ENCODE measurements at regions not wholly inside any gene's neighbourhood (a gene's known extent, or its start where the extent isn't known, plus 50 kb on each side); places are given as distances from the start of the nearest gene placed in this dataset.
"Not testable (repeated sequence)": the region's sequence is repeated elsewhere in the genome, so short reads cannot be mapped to it uniquely, and the experiment has no call there.

DNA sequence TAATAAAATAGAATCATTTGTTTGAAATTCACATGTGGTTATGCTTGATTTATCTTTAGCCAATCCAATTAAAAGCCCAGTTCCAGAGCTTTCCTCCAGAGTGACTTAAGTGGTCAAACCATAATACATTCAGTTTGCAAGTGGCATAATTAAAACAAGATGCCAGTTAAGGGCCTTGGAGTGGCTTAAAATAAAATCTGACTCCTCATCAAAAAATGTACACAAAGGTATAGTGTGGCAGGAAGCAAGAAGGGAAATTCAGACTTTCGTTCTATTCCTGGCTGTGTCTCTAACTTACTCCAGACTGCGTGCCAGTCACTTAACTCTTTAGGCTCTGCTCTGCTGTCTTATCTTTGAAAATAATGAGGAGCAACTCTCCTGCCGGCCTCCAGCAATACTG is 215.9 kb upstream of the PRNP start:
- no peak for FAIRE-seq
- DNase-seq (ENCODE audit: insufficient read length, low spot score): no peak
- TF ChIP-seq POLR2A (IDR thresholded peaks at IDR 0.05; ENCODE audit: low read depth, low read length): no peak

DNA sequence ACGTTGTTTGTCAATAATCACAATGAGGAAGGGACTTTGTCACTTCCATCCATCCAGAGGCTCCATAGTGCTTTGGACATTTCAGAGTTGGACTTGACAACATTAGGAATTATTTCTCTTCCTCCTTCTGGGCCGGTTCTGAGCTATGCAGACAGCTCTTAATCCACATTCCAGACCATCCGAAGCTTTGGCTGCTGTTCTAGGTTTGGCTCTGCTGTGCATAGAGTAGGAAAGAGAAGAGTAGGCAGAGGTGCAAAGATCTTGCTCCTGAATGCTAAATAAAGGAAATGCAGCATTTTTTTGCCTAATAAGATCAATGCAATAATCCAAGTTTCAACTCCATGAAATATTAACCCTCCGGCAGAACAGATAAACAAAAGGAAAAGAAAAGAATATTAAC is 216.3 kb upstream of the PRNP start:
- FAIRE-seq (no peak), DNase-seq (ENCODE audit: insufficient read length, low spot score) (no peak)
- TF ChIP-seq POLR2A (IDR thresholded peaks at IDR 0.05; ENCODE audit: low read depth, low read length): no peak

DNA sequence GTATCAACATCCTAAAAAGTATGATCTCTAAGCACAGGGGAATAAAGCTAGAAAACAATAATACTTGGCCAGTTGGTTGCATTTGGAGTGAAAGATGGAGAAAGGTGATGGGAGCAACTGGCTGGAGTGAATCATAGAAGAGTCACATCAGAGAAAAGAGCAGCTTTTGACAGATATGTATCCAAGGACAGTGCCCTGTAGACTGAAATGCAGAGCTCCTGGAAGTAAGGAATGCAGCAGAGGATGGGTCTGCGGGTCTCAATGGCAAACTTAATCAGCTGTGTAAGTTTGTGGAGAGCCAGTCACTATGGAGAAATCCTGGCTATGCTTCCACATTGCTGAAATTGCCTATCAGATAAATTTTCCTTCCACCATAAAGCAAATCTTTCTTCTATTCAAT is 218.1 kb upstream of the PRNP start:
- FAIRE-seq (no peak), DNase-seq (ENCODE audit: insufficient read length, low spot score) (no peak)
- TF ChIP-seq POLR2A (IDR thresholded peaks at IDR 0.05; ENCODE audit: low read depth, low read length): no peak

DNA sequence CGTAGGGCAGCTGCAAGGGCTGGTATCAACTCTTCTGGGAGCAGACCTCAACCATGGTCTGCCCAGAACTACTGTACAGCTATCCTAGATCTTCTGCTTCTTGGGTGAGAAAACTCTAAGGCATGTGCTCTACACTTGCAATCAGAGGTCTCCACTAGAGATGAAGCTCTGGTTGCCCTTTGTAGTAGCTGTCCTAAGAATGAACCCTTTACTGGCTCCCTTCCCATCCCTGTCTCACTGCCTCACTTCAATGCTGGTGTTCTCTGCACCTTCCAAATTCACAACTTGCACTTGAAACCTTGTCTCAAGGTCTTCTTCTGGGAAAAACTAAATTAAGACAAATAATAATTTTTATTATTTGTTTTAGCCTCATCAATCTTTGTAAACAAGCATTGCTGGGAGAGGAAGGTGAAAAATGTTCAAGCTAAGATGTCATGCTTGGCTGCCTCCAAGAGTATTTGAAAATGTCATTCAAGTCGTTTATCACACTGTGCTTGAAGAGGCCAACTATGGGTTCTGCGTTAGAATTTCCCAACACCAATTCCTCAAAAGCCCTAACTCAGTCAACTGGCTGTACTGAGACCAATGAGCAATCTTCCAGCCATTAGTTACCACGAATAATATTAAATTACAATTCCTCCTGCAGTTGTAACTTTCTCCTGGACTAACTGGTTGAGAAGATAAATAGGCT is 216.9 kb upstream of the ADRA1D start:
- FAIRE-seq: no peak
- DNase-seq (ENCODE audit: insufficient read length, low spot score): no peak
- TF ChIP-seq POLR2A (IDR thresholded peaks at IDR 0.05; ENCODE audit: low read depth, low read length): no peak

DNA sequence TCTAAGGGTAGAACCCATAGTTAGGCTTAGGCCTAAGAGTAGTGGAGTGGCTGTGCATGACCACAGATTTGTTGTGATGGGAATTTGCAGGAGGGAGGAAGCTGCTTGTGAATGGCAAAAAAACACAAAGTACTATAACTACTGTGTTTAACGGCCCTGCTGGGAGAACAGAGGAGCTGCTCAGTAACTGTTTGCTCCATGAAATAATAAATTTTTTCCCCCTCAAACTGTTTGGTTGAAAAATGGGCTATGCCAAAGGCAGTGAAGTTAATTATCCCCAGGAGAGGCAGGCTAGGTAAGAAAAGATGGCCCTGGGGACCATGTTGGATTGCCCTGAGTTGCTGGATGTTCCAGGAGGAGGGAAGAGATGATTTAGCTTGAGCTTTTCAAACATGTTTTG is 216.1 kb upstream of the ADRA1D start:
- no peak for FAIRE-seq
- TF ChIP-seq POLR2A (IDR thresholded peaks at IDR 0.05; ENCODE audit: low read depth, low read length): no peak
- DNase-seq (ENCODE audit: insufficient read length, low spot score): no peak

DNA sequence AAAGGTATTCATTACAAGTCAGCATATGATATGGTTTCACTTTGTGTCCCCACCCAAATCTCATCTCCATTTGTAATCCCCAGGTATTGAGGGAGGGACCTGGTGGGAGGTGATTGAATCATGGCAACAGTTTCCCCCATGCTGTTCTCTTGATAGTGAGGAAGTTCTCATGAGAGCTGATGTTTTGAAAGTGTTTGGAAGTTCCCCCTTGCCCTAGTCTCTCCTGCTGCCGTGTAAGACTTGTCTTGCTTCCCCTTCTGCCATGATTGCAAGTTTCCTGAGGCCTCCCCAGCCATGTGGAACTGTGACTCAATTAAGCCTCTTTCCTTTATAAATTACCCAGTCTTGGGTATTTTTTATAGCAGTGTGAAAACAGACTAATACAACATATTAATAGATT is 213.7 kb upstream of the ADRA1D start:
- DNase-seq (ENCODE audit: insufficient read length, low spot score); FAIRE-seq: not testable (repeated sequence)

DNA sequence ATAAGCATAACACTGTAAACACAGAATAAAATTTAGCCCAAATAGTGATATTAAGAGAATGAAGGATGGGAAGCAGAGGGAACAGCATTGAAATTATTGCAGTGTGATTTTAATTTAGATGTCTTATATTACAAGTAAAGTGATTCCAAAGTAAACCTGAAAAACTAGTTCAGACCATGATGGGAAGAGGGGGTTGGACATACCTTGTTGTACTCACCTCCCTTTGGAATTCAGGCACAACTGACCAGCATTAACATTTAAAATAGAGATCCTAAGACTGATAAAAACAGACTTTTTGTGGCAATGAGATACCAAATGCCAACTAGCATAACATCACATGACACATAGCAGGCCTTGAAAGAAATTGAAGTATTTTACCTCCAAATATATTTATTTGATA is 210.0 kb upstream of the ADRA1D start:
- FAIRE-seq (no peak), DNase-seq (ENCODE audit: insufficient read length, low spot score) (no peak)
- TF ChIP-seq POLR2A (IDR thresholded peaks at IDR 0.05; ENCODE audit: low read depth, low read length): no peak

DNA sequence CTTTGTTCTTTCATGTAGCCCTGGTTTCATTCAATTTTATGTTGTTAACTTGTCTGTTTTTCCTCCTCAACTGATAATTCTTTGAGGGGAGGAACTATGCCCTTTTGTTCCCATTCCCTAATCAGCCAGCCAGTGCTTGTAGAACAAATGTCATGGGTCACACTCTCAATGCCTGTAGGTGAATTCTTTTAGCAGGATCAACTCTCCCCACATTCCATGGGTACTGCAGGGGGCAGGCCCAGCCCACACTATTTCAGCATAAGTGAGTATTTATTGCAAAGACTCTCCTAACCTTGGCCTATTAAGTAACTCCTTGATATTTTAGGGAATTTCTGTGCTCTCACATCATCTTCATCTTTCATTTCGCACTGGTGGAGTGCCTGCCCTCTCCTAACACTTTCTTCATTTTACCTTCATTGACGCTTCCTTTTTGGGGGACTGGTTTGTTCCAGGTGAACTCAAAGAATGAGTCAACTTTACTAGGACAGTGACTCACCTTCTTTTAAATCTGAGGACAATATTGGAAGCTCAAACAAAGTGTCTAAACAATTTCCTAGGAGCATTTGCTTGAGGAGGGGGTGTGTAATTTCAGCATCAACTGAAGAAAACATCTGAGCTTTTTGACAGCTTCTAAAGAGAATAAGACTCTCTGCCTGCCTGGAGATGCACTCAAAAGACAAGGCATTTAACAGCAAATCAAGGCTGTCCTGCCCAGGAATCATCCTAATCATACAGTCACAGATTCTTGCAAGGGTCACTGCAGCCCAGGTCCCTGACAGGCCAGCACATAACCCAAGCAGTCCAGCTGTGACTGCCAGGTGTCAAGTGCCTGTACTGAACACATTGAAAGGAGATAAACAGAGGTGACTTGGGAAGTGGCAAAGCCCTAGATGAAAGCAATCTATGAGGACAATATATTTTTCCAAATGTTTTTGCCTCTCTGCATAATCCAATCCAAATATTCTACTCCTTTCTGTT is 208.8 kb upstream of the ADRA1D start:
- DNase-seq (ENCODE audit: insufficient read length, low spot score) (no peak), FAIRE-seq (no peak)
- TF ChIP-seq POLR2A (IDR thresholded peaks at IDR 0.05; ENCODE audit: low read depth, low read length): no peak

DNA sequence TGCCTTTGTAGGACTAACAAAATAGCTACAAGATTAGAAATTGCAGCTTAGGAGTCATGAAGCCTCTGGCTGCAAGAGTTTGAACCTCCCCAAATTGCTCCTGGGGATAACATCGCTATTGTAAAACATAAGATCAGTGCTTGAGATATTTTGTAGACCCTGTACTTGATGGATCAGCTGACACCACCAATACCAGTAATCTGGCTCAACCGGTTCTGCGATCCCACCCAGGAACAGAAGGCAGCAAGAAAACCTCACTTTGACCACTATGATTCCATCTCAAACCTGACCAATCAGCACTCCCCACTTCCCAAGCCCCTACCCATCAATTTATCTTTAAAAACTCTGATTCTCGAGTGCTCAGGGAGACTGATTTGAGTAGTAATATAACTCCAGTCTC is 206.9 kb upstream of the ADRA1D start:
- no peak for TF ChIP-seq POLR2A (IDR thresholded peaks at IDR 0.05; ENCODE audit: low read depth, low read length)
- DNase-seq (ENCODE audit: insufficient read length, low spot score): no peak
- no peak for FAIRE-seq

DNA sequence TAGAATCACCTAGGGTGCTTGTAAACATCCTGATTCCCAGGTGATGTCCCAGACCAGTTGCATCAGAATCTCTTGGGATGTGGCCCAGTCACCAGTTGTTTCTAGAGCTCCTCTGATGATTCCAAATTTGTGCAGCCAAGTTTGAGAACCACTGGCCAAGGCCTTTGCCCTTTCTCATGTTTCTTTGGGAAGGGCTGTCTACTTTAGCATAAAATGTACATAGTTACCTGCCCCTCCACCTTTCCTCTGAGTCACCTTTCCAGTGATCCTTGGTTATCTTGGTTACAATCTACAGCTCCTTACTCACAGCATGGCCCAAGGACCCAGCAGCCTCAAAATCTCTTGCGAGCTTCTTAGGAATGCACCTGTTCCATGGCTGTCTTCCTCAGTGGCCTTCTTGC is 206.2 kb upstream of the ADRA1D start:
- TF ChIP-seq POLR2A (IDR thresholded peaks at IDR 0.05; ENCODE audit: low read depth, low read length): no peak
- FAIRE-seq (no peak), DNase-seq (ENCODE audit: insufficient read length, low spot score) (no peak)

DNA sequence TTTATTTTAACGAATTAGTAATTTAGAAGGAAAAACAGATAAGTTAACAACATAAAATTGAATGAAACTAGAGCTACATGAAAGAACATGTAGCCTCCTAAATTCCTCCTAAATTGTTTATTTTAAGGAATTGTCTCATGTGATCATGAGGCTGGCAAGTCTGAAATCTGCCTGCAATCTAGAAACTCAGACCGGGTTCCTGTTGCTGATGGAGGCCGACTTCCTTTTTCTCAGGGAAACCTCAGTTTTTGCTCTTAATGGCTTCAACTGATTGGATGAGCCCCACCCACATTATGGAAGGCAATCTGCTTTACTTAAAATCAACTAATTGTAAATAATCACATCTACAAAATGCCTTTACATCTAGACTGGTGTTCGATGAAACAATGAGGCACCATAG is 205.0 kb upstream of the ADRA1D start:
- FAIRE-seq: no peak
- no peak for TF ChIP-seq POLR2A (IDR thresholded peaks at IDR 0.05; ENCODE audit: low read depth, low read length)

DNA sequence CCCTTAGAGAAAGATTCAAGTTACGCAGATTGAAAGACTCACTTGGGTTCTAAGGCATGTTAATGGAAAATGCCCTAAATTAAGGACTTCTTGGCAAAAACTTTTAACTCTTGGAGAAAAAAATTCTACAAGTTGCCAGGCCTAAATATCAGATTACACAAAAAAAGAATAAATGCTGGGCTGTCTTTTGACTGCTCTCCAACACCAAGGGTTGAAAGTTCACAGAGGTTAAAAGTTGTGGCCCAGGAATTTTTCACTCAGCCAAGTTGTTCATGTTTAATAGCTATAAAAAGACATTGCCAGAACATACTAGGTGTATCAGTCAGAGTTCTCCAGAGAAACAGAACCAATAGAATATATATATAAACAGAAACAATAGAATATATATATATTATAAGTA is 204.3 kb upstream of the ADRA1D start:
- FAIRE-seq (no peak), DNase-seq (ENCODE audit: insufficient read length, low spot score) (no peak)
- no peak for TF ChIP-seq POLR2A (IDR thresholded peaks at IDR 0.05; ENCODE audit: low read depth, low read length)

More for the DNA sequence above, 205.0 kb upstream of the ADRA1D start:
- DNase-seq (ENCODE audit: insufficient read length, low spot score): no peak

DNA sequence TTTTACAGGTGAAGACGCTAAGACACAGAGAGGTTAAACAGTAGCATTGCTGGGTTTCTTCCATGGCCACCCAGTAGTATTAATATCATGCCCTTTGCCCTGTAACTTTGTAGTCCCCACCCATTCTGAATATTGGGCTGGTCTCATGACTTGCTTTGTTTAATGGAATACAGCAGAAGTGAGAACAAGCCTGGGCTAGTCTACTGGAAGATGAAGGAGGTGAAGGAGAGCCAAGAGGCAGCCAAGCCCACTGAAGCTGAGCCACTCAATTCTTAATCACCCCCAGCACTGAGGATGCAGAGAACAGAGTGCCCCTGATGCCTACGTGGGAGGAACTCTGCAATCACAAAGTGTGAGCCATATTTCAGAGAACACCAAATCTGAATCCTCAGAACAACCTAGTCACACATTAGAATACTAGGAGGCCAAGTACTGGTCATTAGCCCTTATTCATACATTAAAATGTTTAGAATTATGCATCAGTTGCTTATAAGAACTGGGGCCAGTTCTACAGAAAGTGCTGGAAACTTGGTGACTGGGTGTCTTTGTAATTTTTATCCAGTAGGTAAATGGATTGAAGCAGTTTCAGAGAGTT is 202.5 kb upstream of the ADRA1D start:
- TF ChIP-seq POLR2A (IDR thresholded peaks at IDR 0.05; ENCODE audit: low read depth, low read length): no peak
- DNase-seq (ENCODE audit: insufficient read length, low spot score): no peak
- no peak for FAIRE-seq

DNA sequence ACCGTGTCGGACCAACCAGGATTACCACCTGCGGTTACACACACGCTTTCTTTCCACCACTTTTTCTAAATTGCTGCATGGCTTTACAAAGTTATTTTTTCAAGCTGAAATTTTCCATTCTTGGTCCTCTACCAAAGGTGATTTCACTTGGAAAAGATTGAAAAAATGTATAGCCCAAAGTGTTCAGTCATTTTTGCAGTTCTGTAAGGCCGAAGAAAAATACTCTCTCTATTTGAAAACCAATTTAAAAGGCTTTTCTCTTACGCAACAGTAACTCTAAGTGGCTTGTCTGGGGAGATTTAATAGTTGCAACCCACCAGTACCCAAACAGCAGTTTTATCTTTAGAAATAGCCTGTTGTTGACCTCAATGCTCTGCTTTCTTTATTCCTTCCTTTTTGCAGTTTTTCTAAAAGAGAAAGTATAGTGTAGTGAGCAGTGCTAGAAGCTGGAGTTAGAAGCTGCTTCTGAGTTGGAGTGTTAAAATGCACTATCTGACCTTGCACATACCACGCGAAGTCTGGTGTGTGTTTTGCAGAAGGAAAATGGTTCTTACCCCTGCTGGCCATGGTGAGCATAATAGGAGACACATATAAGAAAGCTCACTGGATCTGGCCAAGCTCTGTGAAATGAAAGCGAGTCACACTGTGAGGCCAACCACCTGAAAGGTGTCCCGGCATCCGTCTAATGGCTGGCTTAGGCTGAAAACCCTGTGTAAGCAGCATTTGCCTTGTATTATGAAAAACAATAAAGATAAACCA is 201.0 kb upstream of the ADRA1D start:
- DNase-seq (ENCODE audit: insufficient read length, low spot score) (no peak), FAIRE-seq (no peak)
- no peak for TF ChIP-seq POLR2A (IDR thresholded peaks at IDR 0.05; ENCODE audit: low read depth, low read length)
